GM12892 (cell line): ENCODE measurements at regions not wholly inside any gene's neighbourhood (a gene's known extent, or its start where the extent isn't known, plus 50 kb on each side); places are given as distances from the start of the nearest gene placed in this dataset.
"Not testable (repeated sequence)": the region's sequence is repeated elsewhere in the genome, so short reads cannot be mapped to it uniquely, and the experiment has no call there.

ENCODE experiments used
- DNase-seq: peaks from one replicate; pipeline ENCODE4 v3.0.0; 2011; ENCODE audit not compliant: insufficient read length
- FAIRE-seq: peaks from 2 replicates; lab custom pipeline; 2011; peaks lifted over from hg19 to GRCh38; lab: Jason Lieb, UNC
- POLR2A ChIP-seq: IDR thresholded peaks from 2 replicates; pipeline ENCODE4 v1.6.1; 2011; ENCODE audit warnings: low read depth, low read length, control low read depth
- POLR2AphosphoS5 ChIP-seq: IDR thresholded peaks from 2 replicates; pipeline ENCODE4 v1.6.1; 2011; ENCODE audit warnings: low read depth, low read length, control low read depth
- TAF1 ChIP-seq: IDR thresholded peaks from 2 replicates; pipeline ENCODE4 v1.6.1; 2011; ENCODE audit warnings: low read depth, mild to moderate bottlenecking, control low read depth, low read length, borderline replicate concordance

DNA sequence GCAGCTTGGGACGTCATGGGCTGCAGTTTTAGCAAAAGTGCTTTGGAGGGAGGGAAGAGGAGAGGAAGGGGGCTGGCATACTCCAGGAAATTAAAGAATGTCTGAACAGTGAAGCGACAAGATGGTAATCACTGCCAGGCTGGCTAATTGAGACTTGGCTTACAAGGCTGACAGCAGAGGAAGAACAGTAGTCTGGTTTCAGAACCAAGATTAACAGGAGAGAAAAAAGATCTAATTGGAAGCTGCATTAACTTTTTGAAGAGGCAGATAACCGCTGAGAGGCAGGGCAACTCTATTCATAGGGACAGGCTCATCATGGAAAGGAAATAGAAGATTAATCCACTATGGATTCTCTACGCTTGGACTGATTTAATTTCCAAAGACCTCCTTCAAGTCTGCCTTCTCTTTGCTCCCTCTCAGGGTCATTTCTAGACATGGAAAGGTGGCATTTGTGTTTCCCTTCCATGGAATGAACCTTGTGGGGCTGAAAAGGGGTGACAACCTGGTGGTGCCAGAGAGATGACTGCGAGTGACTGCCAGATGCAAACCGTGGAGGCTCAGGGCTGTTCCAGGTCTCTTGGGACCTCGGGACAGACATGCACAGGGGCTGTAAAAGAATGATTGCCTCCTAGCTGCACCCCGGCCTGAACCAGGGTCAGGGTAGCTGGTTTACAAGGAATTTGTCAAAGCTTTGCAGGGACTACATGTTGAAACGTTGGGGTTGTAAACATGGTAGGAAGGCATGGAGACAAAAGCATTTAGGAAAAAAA is 210.2 kb upstream of the NPY start:
- TF ChIP-seq TAF1 (no peak), POLR2AphosphoS5 (no peak), POLR2A (no peak)
- DNase-seq, result no peak
- peak; percentile 9 for FAIRE-seq

DNA sequence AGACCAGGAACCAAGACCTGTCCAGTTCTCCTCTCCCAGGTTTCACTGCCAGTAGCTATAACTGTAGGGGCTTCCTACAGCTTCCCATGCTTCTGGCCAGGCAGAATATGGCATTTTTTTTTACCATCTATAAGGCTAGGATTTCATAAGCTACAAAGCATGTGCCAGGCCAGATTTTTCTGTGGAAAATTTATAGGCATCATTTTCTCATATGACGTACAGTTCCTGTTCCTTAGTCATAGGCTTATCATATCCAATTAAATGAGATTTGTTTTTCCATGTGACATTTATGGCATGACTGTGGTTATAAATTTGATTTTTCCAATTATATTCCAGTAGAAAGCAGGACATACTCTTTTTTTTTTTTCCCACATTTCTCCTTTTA is 208.6 kb upstream of the NPY start:
- no peak for TF ChIP-seq POLR2A
- no peak for TF ChIP-seq POLR2AphosphoS5
- no peak for TF ChIP-seq TAF1
- no peak for DNase-seq
- FAIRE-seq, result no peak

DNA sequence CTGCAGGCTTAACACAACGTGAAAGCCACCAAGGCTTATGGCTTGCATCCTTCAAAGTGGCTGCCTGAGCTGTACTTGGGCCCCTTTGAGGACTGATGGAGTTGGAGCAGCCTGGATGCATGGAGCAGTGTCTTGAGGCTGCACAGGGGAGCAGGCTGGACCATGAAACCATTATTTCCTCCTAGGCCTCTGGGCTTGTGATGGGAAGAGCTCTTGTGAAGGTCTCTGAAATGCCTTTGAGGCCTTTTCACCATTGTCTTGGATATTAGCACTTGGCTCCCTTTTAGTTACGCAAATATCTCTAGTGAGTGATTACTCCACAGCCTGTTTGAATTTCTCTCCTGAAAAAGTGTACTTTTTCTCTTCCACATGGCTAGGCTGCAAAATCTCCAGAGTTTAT is 201.2 kb upstream of the NPY start:
- FAIRE-seq, result no peak

DNA sequence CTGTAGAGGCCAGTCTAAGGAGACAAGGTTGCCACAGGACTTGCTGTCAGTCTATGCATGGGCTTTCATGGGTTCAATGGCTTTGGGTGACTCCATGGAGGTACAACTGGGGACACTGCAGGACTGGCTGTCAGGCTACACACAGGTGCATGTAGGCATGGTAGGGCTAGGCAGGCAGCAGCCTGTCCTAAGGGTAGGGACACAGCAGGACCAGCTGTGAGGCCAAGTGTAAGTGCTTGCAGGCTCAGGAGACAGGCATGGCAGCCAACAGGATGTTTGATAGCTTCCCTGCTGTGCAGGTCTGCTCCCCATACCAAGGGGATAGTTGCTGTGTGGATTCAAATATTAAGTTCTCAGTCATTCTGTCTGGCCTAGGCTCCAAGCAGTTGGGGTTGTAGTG is 181.0 kb upstream of the NPY start:
- DNase-seq (no peak), FAIRE-seq (no peak)
- no peak for TF ChIP-seq POLR2A
- TF ChIP-seq TAF1, result no peak
- no peak for TF ChIP-seq POLR2AphosphoS5

More for the DNA sequence above, 201.2 kb upstream of the NPY start:
- DNase-seq, result no peak
- TF ChIP-seq TAF1, result no peak
- TF ChIP-seq POLR2AphosphoS5, result no peak
- TF ChIP-seq POLR2A, result no peak

DNA sequence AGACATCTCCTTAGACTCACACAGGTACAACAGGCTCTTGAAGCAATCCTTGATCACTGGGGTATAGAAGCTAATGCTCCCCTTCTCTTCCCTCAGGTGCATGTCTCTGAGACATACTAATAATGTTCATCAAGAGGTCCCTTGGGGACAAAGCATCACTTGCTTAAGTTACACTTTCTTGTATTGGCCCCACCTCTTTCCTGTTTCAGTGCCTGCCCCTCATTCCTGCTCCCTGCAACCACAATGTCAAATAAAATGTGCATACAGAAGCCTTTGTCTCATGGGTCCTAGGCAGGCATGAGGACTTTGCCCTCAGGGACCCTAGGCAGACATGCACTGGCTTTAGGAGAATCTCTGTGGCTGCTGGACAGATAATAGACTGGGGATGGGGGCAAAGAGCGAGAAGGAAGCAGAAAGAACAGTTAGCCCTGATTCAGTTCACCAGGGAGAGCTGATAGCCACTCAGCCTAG is 175.0 kb upstream of the NPY start:
- FAIRE-seq (no peak), DNase-seq (no peak)
- TF ChIP-seq TAF1 (no peak), POLR2AphosphoS5 (no peak), POLR2A (no peak)

DNA sequence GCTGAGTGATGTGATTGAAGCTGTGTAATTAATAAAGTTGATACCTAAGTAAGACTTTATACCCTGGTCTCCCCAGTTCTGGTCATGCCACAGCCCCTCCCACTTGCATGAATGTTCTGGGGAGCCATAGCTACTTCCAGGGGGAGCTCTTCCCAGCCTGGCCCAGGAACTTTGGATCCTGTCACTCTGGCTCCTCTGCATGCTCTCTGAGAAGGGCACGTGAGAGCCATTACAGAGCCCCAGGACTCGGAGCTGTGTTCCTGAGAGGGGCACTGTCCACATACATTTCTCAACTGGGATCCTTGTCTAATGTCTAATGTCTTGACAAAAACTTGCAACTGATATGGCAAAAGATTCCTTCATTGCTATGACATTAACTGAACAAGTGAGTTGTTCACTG is 173.9 kb upstream of the NPY start:
- TF ChIP-seq POLR2A, result no peak
- TF ChIP-seq POLR2AphosphoS5, result no peak
- no peak for TF ChIP-seq TAF1
- FAIRE-seq, result no peak
- DNase-seq, result no peak

DNA sequence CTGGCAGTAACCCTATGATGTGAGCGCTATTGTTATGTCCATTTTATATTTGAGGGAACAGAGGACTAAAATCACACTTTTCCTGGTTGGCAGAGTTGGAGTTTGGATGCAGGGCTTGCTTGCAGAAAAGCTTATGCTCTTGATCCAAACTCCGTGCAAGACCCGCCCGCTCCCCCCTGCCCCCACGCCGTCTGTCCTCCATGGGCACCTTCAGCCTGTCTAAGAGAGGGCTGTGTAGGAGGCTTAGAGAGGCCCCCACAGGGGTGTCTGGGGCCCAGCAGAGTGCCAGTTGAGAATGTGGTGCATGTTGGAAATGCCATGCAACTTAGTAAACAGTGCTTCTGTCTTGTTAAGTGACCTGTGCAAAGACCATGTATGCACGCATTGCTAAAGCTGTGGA is 170.5 kb upstream of the NPY start:
- TF ChIP-seq POLR2A (no peak), TAF1 (no peak), POLR2AphosphoS5 (no peak)
- no peak for DNase-seq
- no peak for FAIRE-seq

DNA sequence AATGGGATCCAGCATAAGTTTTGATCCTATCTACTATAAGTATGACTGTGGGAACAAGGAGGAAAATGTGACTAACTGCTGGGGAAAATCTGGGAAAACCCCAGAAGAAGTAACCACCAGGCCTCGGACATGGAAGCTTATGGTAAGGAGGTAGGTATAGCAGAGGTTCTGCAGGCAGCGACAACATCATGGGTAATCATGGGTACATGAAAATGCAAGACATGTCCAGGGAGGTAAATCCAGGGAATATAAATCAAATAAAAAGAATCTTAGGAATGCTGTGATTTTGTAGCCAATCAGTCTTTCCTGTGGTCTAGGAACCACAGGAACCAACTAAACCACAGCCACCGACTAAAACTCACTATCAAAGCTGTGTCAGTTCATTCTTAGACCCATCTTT is 168.3 kb upstream of the NPY start:
- no peak for TF ChIP-seq POLR2AphosphoS5
- TF ChIP-seq TAF1, result no peak
- TF ChIP-seq POLR2A, result no peak
- DNase-seq (no peak), FAIRE-seq (no peak)

DNA sequence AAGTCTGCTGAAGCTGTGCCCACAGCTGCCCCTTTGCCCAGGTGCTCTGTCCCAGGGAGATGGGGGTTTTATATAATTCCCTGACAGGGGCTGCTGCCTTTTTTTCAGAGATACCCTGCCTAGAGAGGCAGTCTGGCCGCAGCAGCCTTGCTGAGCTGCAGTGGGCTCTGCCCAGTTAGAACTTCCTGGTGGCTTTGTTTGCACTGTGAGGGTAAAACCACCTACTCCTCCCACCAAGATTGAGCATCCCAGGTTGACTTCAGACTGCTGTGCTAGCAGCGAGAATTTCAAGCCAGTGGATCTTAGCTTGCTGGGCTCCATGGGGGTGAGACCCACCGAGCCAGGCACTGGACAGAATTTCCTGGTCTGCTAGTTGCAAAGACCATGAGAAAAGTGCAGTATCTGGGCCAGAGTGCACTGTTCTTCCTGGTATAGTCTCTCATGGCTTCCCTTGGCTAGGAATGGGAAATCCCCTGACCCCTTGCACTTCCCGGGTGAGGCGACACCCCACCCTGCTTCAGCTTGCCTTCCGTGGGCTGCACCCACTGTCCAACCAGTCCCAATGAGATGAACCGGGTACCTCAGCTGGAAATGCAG is 166.0 kb upstream of the NPY start:
- not testable (repeated sequence) for FAIRE-seq, DNase-seq

DNA sequence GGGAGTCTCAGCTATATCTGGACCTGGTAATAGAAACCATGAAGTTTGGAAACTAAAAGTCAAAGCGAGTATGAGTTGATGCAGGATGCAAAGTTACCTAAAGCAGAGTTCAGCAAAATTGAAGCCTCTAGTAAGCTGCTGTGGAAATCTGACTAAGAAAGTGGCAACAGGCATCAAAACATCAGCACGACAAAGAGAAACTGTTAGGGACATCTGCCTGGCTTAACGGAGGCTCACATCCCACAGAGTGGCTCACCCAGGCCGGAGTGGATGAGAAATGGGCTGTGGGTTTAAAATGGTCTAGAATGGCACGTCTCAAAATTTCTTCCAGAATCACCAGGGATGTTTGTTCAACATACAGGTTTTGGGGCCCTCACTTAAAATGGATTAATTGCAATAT is 164.1 kb upstream of the NPY start:
- FAIRE-seq (no peak), DNase-seq (no peak)
- TF ChIP-seq TAF1, result no peak
- TF ChIP-seq POLR2AphosphoS5, result no peak

DNA sequence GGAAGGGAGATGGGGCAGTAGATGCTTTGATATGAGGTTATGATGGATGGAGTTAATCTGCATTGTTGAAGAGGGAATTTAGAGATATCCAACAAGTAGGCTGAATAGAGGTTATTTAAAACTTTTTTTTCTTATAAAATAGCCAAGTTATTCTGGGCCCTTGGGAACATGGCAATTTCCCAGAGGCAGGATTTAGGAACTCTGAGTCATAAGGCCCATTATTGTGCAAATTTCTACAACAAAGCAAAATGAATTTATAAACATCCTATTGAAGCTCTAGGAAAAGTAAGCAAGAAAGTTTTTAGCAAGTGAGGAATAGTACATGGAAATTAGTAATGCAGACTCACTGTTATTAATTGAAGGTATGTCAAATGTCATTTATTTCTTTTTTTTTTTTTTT is 160.9 kb upstream of the NPY start:
- FAIRE-seq (no peak), DNase-seq (no peak)
- TF ChIP-seq TAF1 (no peak), POLR2AphosphoS5 (no peak), POLR2A (no peak)

DNA sequence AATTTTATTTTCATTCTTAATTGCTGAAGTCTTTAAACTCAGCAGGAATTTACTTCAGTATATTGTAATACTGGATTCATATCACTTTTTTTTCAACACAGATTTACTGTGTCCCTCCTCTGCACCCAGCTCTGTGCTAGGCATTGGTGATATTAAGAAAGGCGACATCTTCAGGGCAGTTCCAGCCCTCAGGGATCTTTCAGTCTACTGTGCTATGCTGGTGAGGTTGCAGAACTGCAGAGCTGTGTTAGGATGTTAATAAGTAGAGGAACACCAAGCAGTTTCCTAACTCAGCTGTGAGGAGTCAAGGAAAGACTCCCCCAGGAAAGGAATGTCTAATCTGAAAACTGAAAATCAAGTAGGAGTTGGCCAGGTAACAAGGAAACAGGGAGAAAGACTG is 158.2 kb upstream of the NPY start:
- TF ChIP-seq POLR2AphosphoS5, result no peak
- no peak for TF ChIP-seq POLR2A
- FAIRE-seq (no peak), DNase-seq (no peak)

DNA sequence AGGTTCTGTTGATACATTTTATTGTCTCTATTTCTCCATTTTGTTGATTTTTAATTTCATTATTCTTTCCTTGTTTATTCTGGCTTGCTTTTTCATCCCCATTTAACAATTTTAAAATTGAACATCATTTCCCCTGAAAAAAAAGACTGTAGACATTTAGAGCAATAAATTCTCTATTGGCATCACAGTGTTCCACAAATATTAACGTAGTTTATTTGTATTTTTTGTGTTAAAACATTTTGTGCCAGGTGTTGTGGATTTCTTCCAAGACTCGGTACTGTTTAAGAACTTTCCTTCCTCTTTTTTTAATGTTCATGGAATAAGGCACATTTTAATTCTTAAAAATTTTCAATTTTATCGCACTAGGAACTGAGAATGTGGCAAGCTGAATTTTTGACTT is 156.1 kb upstream of the NPY start:
- TF ChIP-seq POLR2AphosphoS5, result no peak
- TF ChIP-seq POLR2A, result no peak
- TF ChIP-seq TAF1, result no peak
- DNase-seq (no peak), FAIRE-seq (no peak)
